ENCODE measurements at regions not wholly inside any gene's neighbourhood (a gene's known extent, or its start where the extent isn't known, plus 50 kb on each side); places are given as distances from the start of the nearest gene placed in this dataset.
"Not testable (repeated sequence)": the region's sequence is repeated elsewhere in the genome, so short reads cannot be mapped to it uniquely, and the experiment has no call there.

DNA sequence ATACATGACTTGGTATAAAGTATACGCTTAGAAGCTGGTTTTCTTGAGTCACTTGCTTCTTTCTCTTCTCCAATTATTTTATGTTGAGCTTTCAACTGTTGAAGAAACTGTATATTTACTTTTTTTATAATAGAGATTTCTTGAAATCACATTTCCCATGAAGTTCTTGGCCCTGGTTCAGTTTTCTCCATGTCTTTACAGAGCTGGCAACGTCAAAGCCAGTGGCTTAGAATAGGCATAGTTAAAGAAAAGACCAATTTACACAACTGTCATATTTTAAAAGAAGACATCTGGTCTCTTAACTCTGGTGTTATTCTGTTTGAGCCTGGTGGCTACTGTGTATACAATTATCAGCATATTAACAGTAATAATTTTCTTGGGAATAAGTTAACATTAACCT lies 1249.3 kb downstream of the CDH12 start:
- no peak for DNase-seq

DNA sequence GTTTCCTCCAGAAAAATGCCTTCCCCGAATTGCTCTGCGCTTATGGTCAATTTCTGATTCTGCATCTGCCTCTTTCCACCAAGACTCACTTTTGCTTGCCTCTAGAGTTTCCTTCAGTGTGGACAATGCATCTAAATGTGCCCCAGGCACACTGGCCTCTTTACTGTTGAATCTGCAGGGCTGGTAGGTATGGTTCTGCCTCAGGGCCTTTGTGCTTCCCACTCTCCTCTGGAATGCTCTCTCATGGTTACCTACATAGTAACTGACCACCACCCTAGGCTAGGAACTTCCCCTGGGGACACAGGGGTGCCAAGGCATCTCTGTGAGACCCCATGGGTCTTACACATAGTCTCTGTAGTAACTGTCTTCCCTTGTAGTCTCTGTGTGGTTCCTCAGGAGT lies 1258.6 kb downstream of the CDH12 start:
- no peak for DNase-seq

DNA sequence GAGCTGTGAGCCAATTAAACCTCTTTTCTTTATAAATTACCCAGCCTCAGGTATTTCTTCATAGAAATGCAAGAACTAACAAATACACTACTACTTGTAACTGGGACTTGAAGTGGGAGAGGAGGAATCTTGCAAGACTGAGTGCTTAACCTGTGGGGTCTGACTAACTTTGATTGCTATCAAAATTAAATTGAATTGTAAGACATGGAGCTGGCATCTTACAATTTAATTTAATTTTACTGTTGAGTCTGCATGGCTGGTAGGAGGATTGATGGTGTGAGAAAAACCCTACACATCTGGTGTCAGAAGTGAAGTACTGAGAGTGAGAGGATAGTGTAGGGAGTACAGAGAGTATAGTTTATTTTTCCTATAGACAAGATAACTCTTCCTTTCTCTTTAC lies 1259.9 kb downstream of the CDH12 start:
- no peak for DNase-seq

DNA sequence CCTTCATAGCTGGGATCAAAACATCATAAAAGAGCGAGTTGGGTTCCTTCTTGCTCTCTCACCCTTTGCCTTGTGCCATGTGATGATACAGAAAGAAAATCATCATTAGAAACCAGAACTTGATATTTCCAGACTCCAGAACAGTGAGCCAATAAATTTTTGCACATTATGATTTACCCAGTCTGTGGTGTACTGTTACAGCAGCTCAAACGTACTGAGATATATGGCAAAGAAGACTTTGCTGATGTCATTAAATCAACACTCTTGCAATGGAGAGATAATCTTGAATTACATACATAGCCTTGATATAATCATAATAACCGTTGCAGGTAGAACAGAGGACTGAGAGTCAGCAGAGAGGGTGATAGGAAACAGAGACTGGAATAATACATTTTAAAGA lies 1271.6 kb downstream of the CDH12 start:
- no peak for DNase-seq

DNA sequence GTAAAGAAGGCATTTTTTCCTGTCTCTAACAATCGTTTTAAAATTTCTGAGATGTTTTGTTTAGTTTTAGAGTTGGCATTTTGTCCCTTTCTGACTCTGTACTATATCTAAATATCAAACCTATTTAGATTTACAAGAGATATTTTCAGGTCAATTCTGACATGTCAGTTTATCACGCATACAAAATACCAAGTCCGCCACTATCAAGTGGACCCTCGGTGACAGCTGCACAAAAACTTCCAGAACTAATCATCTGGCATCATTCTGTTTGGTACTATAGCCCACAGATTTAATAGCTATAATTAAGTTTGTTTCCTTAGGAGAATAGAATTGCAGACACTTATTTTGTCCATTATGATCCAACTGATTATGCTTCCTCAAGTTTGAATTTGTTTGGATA lies 1278.2 kb downstream of the CDH12 start:
- no peak for DNase-seq

DNA sequence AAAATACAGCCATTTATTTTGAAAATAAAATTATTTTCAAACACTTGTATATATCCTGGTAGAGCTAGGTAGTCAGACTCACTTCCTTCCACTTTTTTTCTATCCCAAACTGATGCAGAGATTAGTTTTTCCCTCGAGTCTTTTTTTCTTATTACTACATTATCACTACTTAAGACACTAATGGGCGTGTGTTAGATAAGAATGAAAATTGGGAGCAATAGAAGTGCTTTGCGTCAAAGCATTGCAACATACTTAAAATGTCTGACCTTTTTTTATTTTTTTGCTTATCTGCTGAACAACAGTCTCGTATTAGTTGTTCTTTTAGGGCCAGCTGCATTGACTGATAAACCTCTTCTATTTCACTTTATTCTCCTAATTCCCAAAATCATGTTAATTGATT lies 1278.7 kb downstream of the CDH12 start:
- DNase-seq = no peak

DNA sequence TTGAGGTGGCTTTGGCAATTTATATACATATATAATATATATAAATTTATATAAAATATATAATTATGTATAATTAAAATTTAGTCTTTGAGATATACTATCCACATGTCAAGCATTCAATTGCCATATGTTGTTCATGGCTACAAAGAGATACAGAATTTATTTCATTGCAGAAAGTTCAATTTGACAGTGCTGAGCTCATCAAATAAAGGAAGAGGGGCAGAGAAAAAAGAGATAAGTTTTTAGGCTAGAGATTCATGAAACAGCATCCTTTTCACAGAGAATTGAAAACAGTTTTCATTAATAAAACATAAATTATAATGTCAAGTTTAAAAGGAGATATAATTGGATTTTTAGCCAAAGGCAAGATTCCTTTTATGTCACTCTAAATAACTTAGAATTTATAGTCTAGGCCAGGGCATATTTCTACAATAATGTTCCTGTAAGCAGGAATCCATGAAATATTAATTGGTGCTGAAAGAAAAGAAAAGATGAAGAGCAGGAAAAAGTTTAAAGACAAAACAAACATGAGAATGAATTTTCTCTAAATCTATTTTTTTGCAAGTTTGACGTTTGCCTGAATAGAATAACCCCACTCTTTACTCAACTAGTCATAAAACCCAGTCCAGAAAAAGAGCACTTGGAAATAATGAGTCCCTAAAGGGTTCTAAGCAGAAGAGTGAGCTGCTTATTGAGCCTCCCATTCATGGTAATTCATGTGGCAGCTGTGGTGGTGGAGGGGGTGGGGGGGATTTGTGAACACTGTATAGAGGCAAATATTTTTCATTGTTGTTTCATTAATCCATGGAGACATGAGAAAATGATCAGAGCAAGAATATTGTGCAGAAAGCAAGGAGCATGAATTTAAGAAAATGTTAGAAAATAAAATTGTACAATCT lies 1279.5 kb downstream of the CDH12 start:
- no peak for DNase-seq

DNA sequence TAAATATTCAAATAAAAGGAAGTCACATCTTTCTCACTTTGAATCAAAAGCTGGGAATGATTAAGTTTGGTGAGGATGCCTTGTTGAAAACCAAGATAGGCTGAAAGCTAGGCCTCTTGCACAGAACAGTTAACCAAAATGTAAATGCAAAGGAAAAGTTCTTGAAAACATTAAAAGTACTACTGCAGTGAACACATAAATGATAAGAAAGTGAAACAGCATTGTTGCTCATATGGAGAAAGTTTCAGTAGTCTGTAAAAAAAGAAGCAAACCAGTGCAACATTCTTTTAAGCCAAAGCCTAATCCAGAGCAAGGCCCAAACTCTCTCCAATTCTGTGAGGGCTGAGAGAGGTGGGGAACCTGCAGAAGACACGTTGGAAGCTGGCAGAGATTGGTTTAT lies 1281.9 kb downstream of the CDH12 start:
- DNase-seq = not testable (repeated sequence)

DNA sequence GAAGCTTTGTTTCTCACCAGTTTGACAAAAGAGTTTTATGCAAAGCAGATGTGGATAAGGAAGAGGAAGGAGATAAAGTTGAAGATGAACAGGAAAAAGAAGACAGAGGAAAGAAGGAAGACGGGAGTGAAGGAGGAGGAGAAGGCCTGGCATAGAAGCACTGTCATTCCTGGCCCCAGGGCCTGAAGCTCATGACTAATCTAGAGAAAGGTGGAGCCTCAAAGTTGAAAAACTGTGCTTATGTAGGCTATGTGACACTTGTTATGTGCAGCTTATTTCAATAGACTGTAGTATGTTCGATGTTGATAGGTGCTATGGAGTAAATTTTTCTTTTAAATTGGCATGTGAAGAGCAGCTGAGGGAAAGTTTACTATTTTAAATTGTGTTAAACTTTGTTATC lies 1294.0 kb downstream of the CDH12 start:
- DNase-seq = not testable (repeated sequence)

DNA sequence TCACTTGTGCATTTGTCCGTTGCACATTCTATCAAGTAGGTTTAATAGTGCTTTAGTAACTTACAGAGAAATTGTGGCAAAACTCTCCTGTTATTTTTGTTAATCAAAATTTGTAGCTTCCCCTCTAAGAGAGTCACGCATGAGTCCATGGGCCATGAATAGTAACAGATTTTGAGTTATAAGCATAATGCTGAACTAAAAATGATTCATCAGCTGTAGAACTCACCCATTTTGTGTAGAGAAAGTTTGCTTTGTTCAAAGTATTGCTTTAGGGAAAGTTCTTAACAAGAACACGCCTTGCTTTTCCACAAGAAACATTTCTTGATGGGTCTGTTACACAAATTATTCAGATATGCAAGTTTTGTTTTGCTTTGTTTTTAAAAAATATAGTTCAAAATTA lies 1300.9 kb downstream of the CDH12 start:
- DNase-seq = not testable (repeated sequence)

DNA sequence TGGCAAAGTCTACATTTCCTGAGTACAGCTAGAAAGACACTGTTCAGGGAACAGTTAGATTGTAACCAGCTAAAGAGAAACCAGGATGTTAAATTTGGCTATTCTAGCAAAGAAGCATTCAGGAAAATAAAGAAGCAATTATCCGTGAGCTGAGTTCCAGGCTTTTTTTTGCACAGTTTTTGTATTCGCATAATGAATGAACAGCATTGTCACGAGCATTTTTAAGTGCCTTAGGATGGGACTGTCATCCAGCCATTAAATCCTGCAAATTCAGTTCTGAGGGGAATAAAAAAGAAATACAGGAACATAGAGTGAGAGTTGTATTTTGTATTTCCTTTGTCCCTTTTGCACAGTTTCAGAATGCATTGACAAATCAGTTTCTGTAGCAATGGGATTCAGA lies 1302.2 kb downstream of the CDH12 start:
- DNase-seq = not testable (repeated sequence)

DNA sequence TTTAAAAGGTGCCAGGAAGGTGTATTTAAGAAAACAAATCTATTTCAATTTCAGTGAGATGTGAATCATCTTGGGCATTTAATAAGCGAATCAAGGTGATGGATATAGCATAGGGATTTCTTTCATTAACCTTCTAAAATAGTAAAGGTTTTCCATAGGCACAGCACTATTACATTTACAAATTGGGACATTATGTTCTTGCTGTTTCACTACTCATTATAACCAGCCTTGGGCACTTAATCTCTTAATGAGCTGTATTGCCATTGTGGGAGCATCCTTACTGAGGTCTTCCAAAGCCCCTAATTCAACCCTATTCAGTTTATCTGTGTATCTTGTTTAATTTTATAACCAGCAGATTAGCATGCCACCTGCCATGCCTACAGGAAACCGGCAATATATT lies 1305.5 kb downstream of the CDH12 start:
- DNase-seq = not testable (repeated sequence)

DNA sequence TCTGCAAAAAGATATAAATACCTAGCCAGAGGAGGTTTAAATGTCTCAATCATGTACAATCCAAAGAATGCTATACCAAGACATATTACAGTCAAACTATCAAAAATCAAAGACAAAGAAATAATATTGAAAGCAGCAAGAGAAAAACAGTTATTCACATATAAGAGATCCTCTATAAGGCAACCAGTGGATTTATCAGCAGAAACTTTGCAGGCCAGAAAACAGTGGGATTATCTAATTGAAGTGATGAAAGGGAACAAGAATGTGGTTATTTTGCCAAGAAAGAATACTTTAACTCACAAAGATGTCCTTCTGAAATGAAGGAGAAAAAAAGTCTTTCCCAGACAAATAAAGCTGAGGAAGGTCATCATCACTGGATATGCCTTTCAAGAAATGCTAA lies 1318.0 kb downstream of the CDH12 start:
- not testable (repeated sequence) for DNase-seq

DNA sequence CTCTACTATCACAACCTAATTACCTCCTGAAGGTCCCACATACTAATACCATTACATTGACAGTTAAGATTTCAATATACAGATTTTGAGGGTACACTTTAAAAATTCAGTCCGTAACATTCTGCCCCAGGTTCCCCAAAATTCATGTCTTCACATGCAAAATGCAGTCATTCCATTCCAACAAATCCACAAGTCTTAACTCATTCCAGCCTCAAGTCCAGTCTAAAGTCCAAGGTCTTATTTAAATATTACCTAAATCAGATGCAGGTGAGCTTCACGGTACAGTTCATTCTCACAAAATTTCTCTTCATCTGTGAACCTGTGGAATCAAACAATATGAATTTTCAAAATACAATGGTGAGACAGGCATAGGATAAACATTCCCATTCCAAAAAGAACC lies 1332.0 kb downstream of the CDH12 start:
- not testable (repeated sequence) for DNase-seq

DNA sequence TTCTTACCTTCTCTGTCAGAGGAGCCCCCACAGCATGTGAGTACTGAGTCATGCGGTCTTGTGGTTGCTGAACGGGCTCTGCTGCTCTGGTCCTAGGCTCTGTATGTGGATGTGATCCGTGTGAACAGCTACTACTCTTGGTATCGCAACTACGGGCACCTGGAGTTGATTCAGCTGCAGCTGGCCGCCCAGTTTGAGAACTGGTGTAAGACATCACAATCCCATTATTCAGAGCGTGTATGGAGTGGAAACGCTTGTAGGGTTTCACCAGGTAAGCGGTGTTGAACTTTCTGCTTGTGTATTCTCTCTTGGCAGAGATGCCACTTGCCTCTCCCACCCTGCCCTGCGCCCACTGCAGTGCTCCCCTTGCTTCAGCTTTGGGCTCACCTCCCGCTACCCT lies 1356.2 kb downstream of the CDH12 start:
- not testable (repeated sequence) for DNase-seq

DNA sequence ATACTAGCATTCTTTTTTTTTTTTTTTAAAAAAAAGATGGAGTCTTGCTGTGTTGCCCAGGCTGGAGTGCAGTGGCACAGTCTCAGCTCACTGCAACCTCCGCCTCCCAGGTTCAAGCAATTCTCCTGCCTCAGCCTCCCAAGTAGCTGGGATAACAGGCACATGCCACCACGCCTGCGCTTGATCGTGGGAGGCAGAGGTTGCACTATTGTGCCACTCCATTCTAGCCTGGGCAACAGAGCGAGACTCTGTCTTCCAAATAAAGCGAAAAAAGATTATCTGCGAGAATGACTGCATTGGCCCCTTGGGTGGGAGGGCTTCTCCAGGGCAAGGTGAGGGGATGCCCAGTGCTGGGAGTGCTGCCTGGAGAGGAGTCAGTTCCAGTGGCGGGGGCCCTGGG lies 1357.1 kb downstream of the CDH12 start:
- not testable (repeated sequence) for DNase-seq

DNA sequence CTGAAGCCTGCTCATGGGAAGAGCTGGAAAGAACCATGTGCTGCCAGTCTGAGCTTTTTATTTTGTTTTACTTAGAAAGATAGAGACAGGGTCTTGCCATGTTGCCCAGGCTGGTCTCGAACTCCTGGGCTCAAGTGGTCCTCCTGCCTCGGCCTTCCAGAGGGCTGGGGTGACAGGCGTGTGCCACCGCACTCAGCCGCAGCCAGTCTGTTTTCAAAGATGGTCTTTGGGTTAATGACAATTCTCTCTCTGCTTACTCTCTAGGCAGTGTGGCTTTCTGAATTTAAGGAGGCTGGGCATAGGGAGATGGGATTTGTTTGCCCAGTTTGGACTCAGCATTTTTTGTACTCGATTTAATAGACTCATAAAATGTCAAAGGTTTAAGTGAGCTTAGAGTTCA lies 1357.9 kb downstream of the CDH12 start:
- not testable (repeated sequence) for DNase-seq

DNA sequence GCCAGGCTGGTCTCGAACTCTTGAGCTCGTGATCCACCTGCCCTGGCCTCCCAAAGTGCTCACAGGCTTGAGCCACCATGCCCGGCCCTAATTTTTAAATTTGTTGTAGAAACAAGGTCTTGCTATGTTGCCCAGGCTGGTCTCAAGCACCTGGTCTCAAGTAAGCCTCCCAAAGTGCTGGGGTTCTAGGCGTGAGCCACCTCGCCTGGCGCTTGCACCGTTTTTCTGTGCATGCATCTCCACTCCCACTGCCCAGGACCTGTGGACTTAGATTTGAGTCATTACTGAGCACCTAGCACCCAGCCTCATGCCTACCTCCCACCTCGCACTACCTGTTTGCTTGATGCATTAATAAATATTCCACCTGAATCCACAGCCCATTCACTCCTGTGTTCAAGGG lies 1359.1 kb downstream of the CDH12 start:
- DNase-seq = not testable (repeated sequence)

DNA sequence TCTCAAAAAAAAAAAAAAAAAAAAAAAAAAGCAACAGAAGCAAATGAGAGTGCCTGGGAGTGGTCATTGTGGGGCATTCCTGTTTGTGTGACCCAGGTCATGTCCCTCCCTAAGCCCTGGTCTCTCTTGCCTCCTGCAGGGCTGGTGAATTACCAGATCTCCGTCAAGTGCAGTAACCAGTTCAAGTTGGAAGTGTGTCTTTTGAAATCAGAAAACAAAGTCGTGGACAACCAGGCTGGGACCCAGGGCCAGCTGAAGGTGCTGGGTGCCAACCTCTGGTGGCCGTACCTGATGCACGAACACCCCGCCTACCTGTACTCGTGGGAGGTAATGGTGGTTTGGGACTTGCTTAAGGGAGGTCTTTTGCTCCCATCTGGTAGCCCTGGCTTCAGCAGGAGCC lies 1362.0 kb downstream of the CDH12 start:
- DNase-seq = not testable (repeated sequence)

DNA sequence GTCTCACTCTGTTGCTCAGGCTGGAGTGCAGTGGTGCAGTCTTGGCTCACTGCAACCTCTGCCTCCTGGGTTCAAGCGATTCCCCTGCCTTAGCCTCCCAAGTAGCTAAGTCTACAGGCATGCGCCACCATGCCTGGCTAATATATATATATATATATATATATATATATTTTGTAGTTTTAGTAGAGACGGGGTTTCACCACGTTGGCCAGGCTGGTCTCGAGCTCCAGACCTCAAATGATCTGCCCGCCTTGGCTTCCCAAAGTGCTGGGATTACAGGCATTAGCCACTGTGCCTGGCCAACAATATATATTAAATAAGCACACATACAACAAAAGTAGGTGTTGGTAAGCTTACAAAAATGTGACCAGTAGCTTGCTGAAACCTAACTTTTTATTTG lies 1364.3 kb downstream of the CDH12 start:
- DNase-seq = not testable (repeated sequence)

DNA sequence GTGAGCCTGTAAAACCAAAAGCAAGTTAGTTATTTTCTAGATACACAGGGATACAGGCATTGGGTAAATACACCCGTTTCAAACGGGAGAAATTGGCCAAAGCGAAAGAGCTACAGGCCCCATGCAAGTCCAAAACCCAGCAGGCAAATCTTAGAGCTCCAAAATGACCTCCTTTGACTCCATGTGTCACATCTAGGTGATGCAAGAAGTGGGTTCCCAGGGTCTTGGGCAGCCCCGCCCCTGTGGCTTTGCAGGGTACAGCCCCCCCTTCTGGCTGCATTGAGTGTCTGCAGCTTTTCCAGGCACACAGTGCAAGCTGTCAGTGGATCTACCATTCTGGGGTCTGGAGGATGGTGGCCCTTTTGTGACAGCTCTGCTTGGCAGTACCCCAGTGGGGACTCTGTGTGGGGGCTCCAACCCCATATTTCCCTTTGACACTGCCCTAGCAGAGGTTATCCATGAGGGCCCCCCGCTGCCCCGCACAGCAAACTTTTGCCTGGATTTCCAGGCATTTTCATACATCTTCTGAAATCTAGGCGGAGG lies 1367.6 kb downstream of the CDH12 start:
- DNase-seq = not testable (repeated sequence)

DNA sequence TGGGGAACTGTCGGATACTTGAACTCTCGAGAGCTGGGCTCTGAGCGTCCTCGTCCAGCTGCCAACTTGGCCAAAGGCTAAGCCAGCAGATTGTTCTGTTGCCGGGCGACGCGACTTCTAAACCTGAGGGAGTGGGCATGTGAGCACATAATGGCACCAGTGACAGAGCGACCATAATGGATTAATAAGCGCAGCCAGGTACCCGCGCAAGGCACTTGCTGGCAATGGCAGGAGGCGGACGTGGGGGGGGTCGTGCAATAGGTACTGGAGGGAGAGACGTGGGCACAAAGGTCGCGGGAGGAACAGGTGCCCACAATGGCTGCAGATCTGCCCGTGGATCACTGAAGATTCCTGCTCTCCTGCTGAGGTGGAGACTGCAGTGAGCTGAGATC lies 1368.7 kb downstream of the CDH12 start:
- DNase-seq = not testable (repeated sequence)

DNA sequence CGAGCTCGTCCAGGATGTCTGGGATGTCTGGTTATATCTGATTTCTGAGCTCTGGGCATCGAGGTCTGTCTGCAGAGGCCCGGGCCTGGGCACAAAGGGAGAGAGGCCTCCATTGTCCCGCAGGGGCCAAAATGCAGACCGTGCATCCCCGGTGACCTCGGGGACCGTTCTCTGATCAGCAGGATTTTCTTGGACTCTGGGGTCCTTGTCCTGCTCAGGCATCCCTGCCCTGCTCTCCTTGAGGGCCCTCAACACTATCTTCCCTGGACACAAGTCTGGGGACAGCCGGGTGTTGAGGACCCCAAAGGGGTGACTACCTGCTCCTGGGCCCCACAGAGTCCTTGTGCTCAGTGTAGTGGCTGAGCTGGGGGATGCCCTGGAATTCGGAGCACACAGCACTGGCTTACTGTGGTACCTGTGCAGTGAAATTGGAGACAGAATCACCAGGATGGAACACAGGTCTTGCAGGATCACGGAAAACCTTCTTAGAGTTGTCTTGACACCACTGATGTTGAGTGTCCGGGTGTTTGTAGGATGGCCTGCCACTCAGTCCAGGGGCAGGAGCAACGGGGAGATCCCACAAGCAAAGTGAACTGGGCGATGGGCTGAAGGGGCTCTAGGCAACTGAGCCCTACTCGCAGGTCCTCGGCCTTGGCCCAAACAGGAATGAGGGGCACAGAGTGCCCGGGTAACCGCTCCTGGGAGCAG lies 1369.2 kb downstream of the CDH12 start:
- DNase-seq = not testable (repeated sequence)

Measured in CD4-positive, alpha-beta T cell treated with Interleukin-1 beta for 1 hour (primary cell).